Suprapubic skin (tissue), 4 donors: ENCODE measurements at regions not wholly inside any gene's neighbourhood (a gene's known extent, or its start where the extent isn't known, plus 50 kb on each side); places are given as distances from the start of the nearest gene placed in this dataset.

Experiments used
- DNase-seq, 2 donors: peaks; one replicate each; pipeline ENCODE4 v3.0.0-alpha.2; 2019; ENCODE audit warnings: low spot score in 2 of 2
- H3K27ac ChIP-seq: fragments of 200-600 bp; sonication (generic); one replicate; pipeline ENCODE4 v1.5.1; 2019
- H3K27me3 ChIP-seq: fragments of 200-600 bp; sonication (generic); one replicate; pipeline ENCODE4 v1.5.1; 2019
- H3K36me3 ChIP-seq: fragments of 200-600 bp; sonication (generic); one replicate; pipeline ENCODE4 v1.5.1; 2019
- H3K4me1 ChIP-seq: fragments of 200-600 bp; sonication (generic); one replicate; pipeline ENCODE4 v1.5.1; 2019
- H3K4me3 ChIP-seq: fragments of 200-600 bp; sonication (generic); one replicate; pipeline ENCODE4 v1.5.1; 2019; ENCODE audit warnings: mild to moderate bottlenecking
- H3K9me3 ChIP-seq: fragments of 200-600 bp; sonication (generic); one replicate; pipeline ENCODE4 v1.5.1; 2019
- EP300 ChIP-seq: sonication (generic); formaldehyde crosslinking; IDR thresholded peaks from one replicate; pipeline ENCODE4 v1.6.1; 2017; ENCODE audit warnings: antibody characterized with exemption
- POLR2A ChIP-seq, 2 donors: fragments of 450-650 bp; IDR thresholded peaks; one replicate each; pipeline ENCODE4 v1.6.1; 2017; ENCODE audit warnings: antibody characterized with exemption in 2 of 2, mild to moderate bottlenecking in 2 of 2, moderate library complexity in 2 of 2
- POLR2AphosphoS5 ChIP-seq, 3 donors: sonication (generic); formaldehyde crosslinking; IDR thresholded peaks; one replicate each; pipeline ENCODE4 v1.6.1; 2017; ENCODE audit warnings: antibody characterized with exemption in 3 of 3
- WGBS: methylation state at CpG from one replicate; pipeline ENCODE4 v1.1.5; 2018; 5-methylcytosine and 5-hydroxymethylcytosine counted together
- TF ChIP-seq, protein P1 (sequence below), 2 donors: fragments of 200-600 bp in 1 of 2; fragments of 450-650 bp in 1 of 2; sonication (generic) in 1 of 2; IDR thresholded peaks; one replicate each; pipeline ENCODE4 v1.5.1; 2016 to 2019; ENCODE audit warnings: antibody characterized with exemption in 2 of 2, mild to moderate bottlenecking in 1 of 2, moderate library complexity in 1 of 2

DNA sequence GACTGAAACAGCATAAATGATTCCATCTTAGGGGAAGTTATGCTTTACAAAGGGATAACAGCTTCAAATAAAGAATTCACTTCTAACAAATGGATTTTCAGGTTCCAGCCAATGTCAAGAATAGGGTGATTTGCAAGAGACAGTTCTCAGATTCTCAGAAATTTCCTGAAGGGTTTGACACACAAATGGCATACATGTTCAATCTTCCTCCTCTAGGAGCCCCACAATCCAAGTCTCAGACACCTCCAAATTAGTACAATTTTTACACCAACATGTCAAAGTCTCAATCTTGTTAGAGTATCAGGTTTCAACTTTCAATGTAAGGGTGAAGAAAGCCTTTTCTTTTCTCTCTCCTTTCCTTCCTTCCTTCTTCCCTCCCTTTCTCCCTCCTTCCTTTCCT, 996.6 kb downstream of the TLE1 start:
- no peaks in the 10 kb centered on the region for H3K9me3 ChIP-seq
- no peak overlapping the region for H3K4me3 ChIP-seq
- TF ChIP-seq POLR2AphosphoS5 (IDR thresholded peaks at IDR 0.05) (no peak), EP300 (no peak), POLR2A (IDR thresholded peaks at IDR 0.05) (no peak)
- TF ChIP-seq, protein P1, sequence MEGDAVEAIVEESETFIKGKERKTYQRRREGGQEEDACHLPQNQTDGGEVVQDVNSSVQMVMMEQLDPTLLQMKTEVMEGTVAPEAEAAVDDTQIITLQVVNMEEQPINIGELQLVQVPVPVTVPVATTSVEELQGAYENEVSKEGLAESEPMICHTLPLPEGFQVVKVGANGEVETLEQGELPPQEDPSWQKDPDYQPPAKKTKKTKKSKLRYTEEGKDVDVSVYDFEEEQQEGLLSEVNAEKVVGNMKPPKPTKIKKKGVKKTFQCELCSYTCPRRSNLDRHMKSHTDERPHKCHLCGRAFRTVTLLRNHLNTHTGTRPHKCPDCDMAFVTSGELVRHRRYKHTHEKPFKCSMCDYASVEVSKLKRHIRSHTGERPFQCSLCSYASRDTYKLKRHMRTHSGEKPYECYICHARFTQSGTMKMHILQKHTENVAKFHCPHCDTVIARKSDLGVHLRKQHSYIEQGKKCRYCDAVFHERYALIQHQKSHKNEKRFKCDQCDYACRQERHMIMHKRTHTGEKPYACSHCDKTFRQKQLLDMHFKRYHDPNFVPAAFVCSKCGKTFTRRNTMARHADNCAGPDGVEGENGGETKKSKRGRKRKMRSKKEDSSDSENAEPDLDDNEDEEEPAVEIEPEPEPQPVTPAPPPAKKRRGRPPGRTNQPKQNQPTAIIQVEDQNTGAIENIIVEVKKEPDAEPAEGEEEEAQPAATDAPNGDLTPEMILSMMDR (IDR thresholded peaks at IDR 0.05) = no peak
- H3K36me3 ChIP-seq = no peaks in the 10 kb centered on the region
- no peak overlapping the region for H3K27ac ChIP-seq
- no peak for DNase-seq
- H3K4me1 ChIP-seq = no peaks in the 10 kb centered on the region
- no peaks in the 10 kb centered on the region for H3K27me3 ChIP-seq

DNA sequence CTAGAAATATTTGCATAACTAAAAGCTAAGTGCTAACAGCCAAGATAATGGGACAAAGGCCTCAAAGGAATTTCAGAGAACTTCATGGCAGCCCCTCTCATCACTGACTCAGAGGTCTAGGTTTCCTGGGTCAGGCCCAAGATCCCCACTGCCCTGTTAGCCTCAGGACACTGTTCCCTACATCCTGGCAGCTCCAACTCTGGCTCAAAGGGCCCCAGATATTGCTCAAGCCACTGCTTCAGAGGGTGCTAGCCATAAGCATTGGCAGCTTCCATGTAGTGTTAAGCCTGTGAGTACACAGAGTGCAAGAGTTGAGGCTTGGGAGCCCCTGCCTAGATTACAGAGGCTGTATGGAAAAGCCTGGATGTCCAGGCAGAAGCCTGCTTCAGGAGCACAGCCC, 998.1 kb downstream of the TLE1 start:
- Histone ChIP-seq H3K9me3 (no peaks in the 10 kb centered on the region), H3K4me3 (no peak overlapping the region), H3K4me1 (no peaks in the 10 kb centered on the region), H3K27ac (no peak overlapping the region), H3K36me3 (no peaks in the 10 kb centered on the region), H3K27me3 (no peaks in the 10 kb centered on the region)
- TF ChIP-seq POLR2A (IDR thresholded peaks at IDR 0.05) (no peak), EP300 (no peak), POLR2AphosphoS5 (IDR thresholded peaks at IDR 0.05) (no peak)
- TF ChIP-seq, protein P1 (IDR thresholded peaks at IDR 0.05) = no peak
- no peak for DNase-seq

DNA sequence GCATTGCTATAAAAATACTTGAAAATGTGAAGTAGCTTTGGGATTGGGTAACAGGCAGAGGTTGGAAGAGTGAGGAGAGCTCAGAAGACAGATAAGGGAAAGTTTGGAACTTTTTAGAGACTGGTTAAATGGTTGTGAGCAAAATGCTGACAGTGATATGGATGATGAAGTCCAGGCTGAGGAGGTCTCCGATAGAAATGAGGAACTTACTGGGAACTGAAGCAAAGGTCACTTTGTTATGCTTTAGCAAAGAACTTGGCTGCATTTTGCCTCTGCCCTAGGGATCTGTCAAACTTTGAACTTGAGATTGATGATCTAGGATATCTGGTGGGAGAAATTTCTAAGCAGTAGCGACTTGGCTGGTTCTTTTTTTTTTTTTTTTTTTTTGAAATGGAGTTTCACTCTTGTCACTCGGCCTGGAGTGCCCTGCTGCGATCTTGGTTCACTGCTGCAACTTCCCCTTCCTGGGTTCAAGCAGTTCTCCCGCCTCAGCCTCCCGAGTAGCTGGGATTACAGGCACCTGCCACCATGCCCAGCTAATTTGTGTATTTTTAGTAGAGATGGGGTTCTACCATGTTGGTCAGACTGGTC, 998.9 kb downstream of the TLE1 start:
- no peaks in the 10 kb centered on the region for H3K4me1 ChIP-seq
- DNase-seq = no peak

DNA sequence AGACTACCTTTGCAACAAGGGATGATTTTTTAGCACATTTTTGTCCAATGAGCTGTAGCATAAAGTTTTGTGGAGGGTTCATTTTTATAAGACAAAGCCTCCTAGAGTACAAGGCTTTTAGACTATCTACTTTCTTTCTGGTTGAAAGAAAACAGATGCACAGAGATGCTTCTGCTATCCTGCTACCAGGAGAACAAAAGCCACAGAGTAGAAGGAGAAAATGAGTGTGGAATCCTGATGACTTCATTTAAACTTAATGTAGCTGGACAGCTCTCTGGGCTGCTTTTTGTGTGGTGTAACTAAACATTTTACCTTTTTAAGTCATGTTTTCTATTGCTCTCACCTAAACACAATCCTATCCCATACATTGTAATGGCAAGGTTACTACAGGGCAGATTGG, 1009.4 kb downstream of the TLE1 start:
- no peaks in the 10 kb centered on the region for H3K4me1 ChIP-seq
- no peaks in the 10 kb centered on the region for H3K27me3 ChIP-seq
- no peak overlapping the region for H3K4me3 ChIP-seq
- no peaks in the 10 kb centered on the region for H3K36me3 ChIP-seq
- TF ChIP-seq, protein P1 (IDR thresholded peaks at IDR 0.05) = no peak
- TF ChIP-seq POLR2AphosphoS5 (IDR thresholded peaks at IDR 0.05) = no peak
- no peaks in the 10 kb centered on the region for H3K9me3 ChIP-seq
- no peak overlapping the region for H3K27ac ChIP-seq
- no peak for DNase-seq

More for the DNA sequence above, 998.9 kb downstream of the TLE1 start:
- no peak overlapping the region for H3K4me3 ChIP-seq
- no peak overlapping the region for H3K27ac ChIP-seq
- no peaks in the 10 kb centered on the region for H3K27me3 ChIP-seq
- TF ChIP-seq POLR2A (IDR thresholded peaks at IDR 0.05) (no peak), POLR2AphosphoS5 (IDR thresholded peaks at IDR 0.05) (no peak), EP300 (no peak)
- TF ChIP-seq, protein P1 (IDR thresholded peaks at IDR 0.05) = no peak
- H3K9me3 ChIP-seq = no peaks in the 10 kb centered on the region
- WGBS = 61% methylated on average over 6 of the region's 6 CpGs
- H3K36me3 ChIP-seq = no peaks in the 10 kb centered on the region

DNA sequence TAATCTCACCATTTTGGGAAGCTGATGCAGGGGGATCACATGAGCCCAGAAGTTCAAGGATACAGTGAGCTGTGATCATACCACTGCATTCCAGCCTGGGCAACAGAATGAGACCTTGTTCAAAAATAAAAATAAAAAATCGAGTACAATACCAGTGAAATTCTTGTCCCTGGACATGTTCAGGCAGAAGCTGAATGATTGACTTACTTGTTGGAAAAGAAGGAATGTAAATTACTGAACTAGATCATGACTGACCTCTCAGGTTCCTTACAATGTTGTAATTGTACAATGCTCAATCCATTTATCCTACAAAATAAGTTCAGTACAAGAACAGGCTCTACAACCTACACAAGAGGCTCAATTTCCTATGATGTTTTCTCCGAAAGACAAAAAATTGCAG, 1010.4 kb downstream of the TLE1 start:
- 57% methylated on average over 2 of the region's 2 CpGs for WGBS
- no peaks in the 10 kb centered on the region for H3K9me3 ChIP-seq
- no peak overlapping the region for H3K27ac ChIP-seq
- TF ChIP-seq EP300 = no peak
- no peak for TF ChIP-seq POLR2A (IDR thresholded peaks at IDR 0.05)
- TF ChIP-seq, protein P1 (IDR thresholded peaks at IDR 0.05) = no peak
- TF ChIP-seq POLR2AphosphoS5 (IDR thresholded peaks at IDR 0.05) = no peak
- no peak for DNase-seq
- no peak overlapping the region for H3K4me3 ChIP-seq
- H3K27me3 ChIP-seq = no peaks in the 10 kb centered on the region
- no peaks in the 10 kb centered on the region for H3K4me1 ChIP-seq
- H3K36me3 ChIP-seq = no peaks in the 10 kb centered on the region
